ENCODE measurements at regions not wholly inside any gene's neighbourhood (a gene's known extent, or its start where the extent isn't known, plus 50 kb on each side); places are given as distances from the start of the nearest gene placed in this dataset.

- Histone ChIP-seq H4K20me1 (ENCODE audit: insufficient read depth, low read length) (no peaks in the 10 kb centered on the region), H3K4me1 (ENCODE audit: control insufficient read depth in 1 of 2, insufficient read depth in 2 of 2, low read length in 2 of 2) (no peaks in the 10 kb centered on the region), H3K79me2 (ENCODE audit: insufficient read depth, low read length) (no peaks in the 10 kb centered on the region), H3K27me3 (ENCODE audit: control insufficient read depth in 2 of 2, insufficient read depth in 2 of 2, low read length in 2 of 2) (no peaks in the 10 kb centered on the region), H3K27ac (ENCODE audit: low read depth in 1 of 2, low read length in 2 of 2) (no peak overlapping the region), H3K36me3 (replicated peaks in 1 of 2; ENCODE audit: control insufficient read depth in 1 of 2, insufficient read depth in 2 of 2, low read length in 2 of 2) (no peaks in the 10 kb centered on the region), H3K4me2 (replicated peaks; ENCODE audit: extremely low read depth, low read length, poor library complexity, severe bottlenecking) (no peak overlapping the region), H3K9me3 (replicated peaks in 1 of 2; ENCODE audit: control insufficient read depth in 1 of 2, insufficient read depth in 1 of 2, low read length in 2 of 2) (no peaks in the 10 kb centered on the region), H2AFZ (ENCODE audit: insufficient read depth, low read depth, low read length, poor library complexity, severe bottlenecking) (no peak overlapping the region), H3K4me3 (replicated peaks in 1 of 3; ENCODE audit: low read depth in 2 of 3, low read length in 3 of 3) (no peak overlapping the region), H3K9ac (ENCODE audit: insufficient read depth, low read length, poor library complexity, severe bottlenecking) (no peak overlapping the region)
- Mint-ChIP-seq H3K9me3 (peaks cover 0 to 9% (median 3%) of the 10 kb centered on the region in 7 donors), H3K36me3 (no peaks in the 10 kb centered on the region), H3K27me3 (ENCODE audit: low read depth in 3 of 3) (peaks cover 4 to 10% (median 6%) of the 10 kb centered on the region in 3 donors), H3K27ac (no peak overlapping the region), H3K4me3 (no peak overlapping the region), H3K4me1 (peaks cover 8% of the 10 kb centered on the region)
- intact Hi-C loops (cut with micrococcal nuclease): no loop called here
- DNase-seq: no peak
- 17% methylated on average over 4 of the region's 11 CpGs for WGBS (ENCODE audit: insufficient coverage)
- TF ChIP-seq CTCF (IDR thresholded peaks at IDR 0.05): no peak
These were observed 205.3 kb upstream of the WWC1 start for GRCh38 chr5:168086104-168086610.

GRCh38 chr5:168086746-168087145 lies 204.7 kb upstream of the WWC1 start:
- no CpG with 5 or more reads among the region's 2 CpGs for WGBS (ENCODE audit: insufficient coverage)

More at GRCh38 chr5:168086746-168087145, 204.7 kb upstream of the WWC1 start:
- H3K9me3 Mint-ChIP-seq: peaks cover 0 to 9% (median 2%) of the 10 kb centered on the region in 7 donors
- DNase-seq: no peak
- no peaks in the 10 kb centered on the region for H3K36me3 Mint-ChIP-seq
- H3K27ac Mint-ChIP-seq: no peak overlapping the region
- H4K20me1 ChIP-seq (ENCODE audit: insufficient read depth, low read length): no peaks in the 10 kb centered on the region
- no peak overlapping the region for H2AFZ ChIP-seq (ENCODE audit: insufficient read depth, low read depth, low read length, poor library complexity, severe bottlenecking)
- H3K4me3 Mint-ChIP-seq: no peak overlapping the region
- H3K27me3 ChIP-seq (ENCODE audit: control insufficient read depth in 2 of 2, insufficient read depth in 2 of 2, low read length in 2 of 2): no peaks in the 10 kb centered on the region
- no peaks in the 10 kb centered on the region for H3K79me2 ChIP-seq (ENCODE audit: insufficient read depth, low read length)
- intact Hi-C loops (cut with micrococcal nuclease): no loop called here
- H3K4me3 ChIP-seq (replicated peaks in 1 of 3; ENCODE audit: low read depth in 2 of 3, low read length in 3 of 3): no peak overlapping the region
- H3K4me1 ChIP-seq (ENCODE audit: control insufficient read depth in 1 of 2, insufficient read depth in 2 of 2, low read length in 2 of 2): no peaks in the 10 kb centered on the region
- H3K4me2 ChIP-seq (replicated peaks; ENCODE audit: extremely low read depth, low read length, poor library complexity, severe bottlenecking): no peak overlapping the region
- H3K9me3 ChIP-seq (replicated peaks in 1 of 2; ENCODE audit: control insufficient read depth in 1 of 2, insufficient read depth in 1 of 2, low read length in 2 of 2): no peaks in the 10 kb centered on the region
- no peak for TF ChIP-seq CTCF (IDR thresholded peaks at IDR 0.05)
- H3K27me3 Mint-ChIP-seq (ENCODE audit: low read depth in 3 of 3): peaks cover 4 to 10% (median 6%) of the 10 kb centered on the region in 3 donors
- no peaks in the 10 kb centered on the region for H3K36me3 ChIP-seq (replicated peaks in 1 of 2; ENCODE audit: control insufficient read depth in 1 of 2, insufficient read depth in 2 of 2, low read length in 2 of 2)
- no peak overlapping the region for H3K9ac ChIP-seq (ENCODE audit: insufficient read depth, low read length, poor library complexity, severe bottlenecking)
- peaks cover 8% of the 10 kb centered on the region for H3K4me1 Mint-ChIP-seq
- H3K27ac ChIP-seq (ENCODE audit: low read depth in 1 of 2, low read length in 2 of 2): no peak overlapping the region

Data from CD14-positive monocyte (primary cell).